Ishikawa (cell line): ENCODE measurements at regions not wholly inside any gene's neighbourhood (a gene's known extent, or its start where the extent isn't known, plus 50 kb on each side); places are given as distances from the start of the nearest gene placed in this dataset.

Experiments used
- CEBPB ChIP-seq: IDR thresholded peaks from 2 replicates; pipeline ENCODE4 v1.6.1; 2012
- CREB1 ChIP-seq: IDR thresholded peaks from 2 replicates; pipeline ENCODE4 v1.6.1; 2012; ENCODE audit warnings: low read depth
- EGR1 ChIP-seq: IDR thresholded peaks from 2 replicates; pipeline ENCODE4 v1.6.1; 2012
- EP300 ChIP-seq: IDR thresholded peaks from 2 replicates; pipeline ENCODE4 v1.6.1; 2012; ENCODE audit warnings: borderline replicate concordance
- FOXM1 ChIP-seq: IDR thresholded peaks from 2 replicates; pipeline ENCODE4 v1.6.1; 2012; ENCODE audit warnings: low read depth, borderline replicate concordance
- NFIC ChIP-seq: IDR thresholded peaks from 2 replicates; pipeline ENCODE4 v1.6.1; 2012
- RAD21 ChIP-seq: IDR thresholded peaks from 2 replicates; pipeline ENCODE4 v1.6.1; 2012; ENCODE audit warnings: low read depth
- TAF1 ChIP-seq: IDR thresholded peaks from 2 replicates; pipeline ENCODE4 v1.6.1; 2012; ENCODE audit warnings: low read depth, mild to moderate bottlenecking
- TCF12 ChIP-seq: IDR thresholded peaks from 2 replicates; pipeline ENCODE4 v1.6.1; 2012; ENCODE audit warnings: low read depth
- TEAD4 ChIP-seq: IDR thresholded peaks from 2 replicates; pipeline ENCODE4 v1.6.1; 2012
- YY1 ChIP-seq: IDR thresholded peaks from 2 replicates; pipeline ENCODE4 v1.6.1; 2012; ENCODE audit warnings: low read depth
- ZBTB7A ChIP-seq: IDR thresholded peaks from 2 replicates; pipeline ENCODE4 v1.6.1; 2012; ENCODE audit warnings: low read depth
- TF ChIP-seq, protein P1 (sequence below): IDR thresholded peaks from 2 replicates; pipeline ENCODE4 v1.6.1; 2012; ENCODE audit warnings: low read depth, mild to moderate bottlenecking
- TF ChIP-seq, protein P2 (sequence below): IDR thresholded peaks from 2 replicates; pipeline ENCODE4 v1.6.1; 2012
- TF ChIP-seq, protein P3 (sequence below): IDR thresholded peaks from 2 replicates; pipeline ENCODE4 v1.6.1; 2012

DNA sequence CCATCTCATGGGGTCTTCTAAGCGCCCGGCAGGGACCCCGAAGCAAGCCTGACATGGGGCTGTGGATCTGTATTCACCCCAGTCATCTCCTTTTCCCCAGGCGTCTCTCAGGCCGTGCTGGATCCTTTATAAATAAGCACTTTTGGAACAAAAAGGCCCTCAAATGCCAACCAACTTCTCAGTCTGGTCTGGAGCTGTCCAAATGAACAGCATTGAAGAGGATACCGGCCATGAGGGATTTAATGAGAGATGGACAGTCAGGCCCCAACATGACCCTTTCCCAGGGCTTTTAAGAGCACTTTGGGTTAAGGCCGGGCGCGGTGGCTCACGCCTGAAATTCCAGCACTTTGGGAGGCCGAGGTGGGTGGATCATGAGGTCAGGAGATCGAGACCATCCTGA is 89.2 kb upstream of the SPATA12 start:
- TF ChIP-seq TCF12 (no peak), TEAD4 (no peak), CEBPB (no peak)
- TF ChIP-seq, protein P1, sequence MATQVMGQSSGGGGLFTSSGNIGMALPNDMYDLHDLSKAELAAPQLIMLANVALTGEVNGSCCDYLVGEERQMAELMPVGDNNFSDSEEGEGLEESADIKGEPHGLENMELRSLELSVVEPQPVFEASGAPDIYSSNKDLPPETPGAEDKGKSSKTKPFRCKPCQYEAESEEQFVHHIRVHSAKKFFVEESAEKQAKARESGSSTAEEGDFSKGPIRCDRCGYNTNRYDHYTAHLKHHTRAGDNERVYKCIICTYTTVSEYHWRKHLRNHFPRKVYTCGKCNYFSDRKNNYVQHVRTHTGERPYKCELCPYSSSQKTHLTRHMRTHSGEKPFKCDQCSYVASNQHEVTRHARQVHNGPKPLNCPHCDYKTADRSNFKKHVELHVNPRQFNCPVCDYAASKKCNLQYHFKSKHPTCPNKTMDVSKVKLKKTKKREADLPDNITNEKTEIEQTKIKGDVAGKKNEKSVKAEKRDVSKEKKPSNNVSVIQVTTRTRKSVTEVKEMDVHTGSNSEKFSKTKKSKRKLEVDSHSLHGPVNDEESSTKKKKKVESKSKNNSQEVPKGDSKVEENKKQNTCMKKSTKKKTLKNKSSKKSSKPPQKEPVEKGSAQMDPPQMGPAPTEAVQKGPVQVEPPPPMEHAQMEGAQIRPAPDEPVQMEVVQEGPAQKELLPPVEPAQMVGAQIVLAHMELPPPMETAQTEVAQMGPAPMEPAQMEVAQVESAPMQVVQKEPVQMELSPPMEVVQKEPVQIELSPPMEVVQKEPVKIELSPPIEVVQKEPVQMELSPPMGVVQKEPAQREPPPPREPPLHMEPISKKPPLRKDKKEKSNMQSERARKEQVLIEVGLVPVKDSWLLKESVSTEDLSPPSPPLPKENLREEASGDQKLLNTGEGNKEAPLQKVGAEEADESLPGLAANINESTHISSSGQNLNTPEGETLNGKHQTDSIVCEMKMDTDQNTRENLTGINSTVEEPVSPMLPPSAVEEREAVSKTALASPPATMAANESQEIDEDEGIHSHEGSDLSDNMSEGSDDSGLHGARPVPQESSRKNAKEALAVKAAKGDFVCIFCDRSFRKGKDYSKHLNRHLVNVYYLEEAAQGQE: peak; percentile 42; the same call in 1 of the 2 replicates
- TF ChIP-seq, protein P2, sequence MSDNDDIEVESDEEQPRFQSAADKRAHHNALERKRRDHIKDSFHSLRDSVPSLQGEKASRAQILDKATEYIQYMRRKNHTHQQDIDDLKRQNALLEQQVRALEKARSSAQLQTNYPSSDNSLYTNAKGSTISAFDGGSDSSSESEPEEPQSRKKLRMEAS: no peak

DNA sequence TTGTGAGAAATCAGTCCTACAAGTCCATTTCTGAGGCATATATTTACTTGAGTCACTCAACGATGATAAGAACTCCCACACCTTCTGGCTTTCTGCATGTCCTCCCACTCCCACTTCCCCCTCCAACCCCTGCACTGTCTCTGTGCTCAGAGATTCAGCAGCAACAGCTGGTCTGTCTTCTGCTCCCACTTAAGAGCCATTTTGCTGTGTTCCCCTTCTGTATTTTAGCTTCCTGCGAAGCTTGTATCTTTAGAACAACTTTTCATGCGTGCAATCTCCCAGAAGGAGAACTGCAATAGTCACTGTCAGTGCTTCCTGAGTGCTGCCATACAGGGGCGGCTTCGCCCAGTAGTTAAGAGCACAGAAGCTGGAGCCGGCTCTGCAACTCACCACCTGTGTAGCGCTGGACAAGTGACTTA is 90.0 kb upstream of the SPATA12 start:
- TF ChIP-seq NFIC (no peak), TAF1 (no peak)
- TF ChIP-seq, protein P2: no peak
- TF ChIP-seq, protein P3, sequence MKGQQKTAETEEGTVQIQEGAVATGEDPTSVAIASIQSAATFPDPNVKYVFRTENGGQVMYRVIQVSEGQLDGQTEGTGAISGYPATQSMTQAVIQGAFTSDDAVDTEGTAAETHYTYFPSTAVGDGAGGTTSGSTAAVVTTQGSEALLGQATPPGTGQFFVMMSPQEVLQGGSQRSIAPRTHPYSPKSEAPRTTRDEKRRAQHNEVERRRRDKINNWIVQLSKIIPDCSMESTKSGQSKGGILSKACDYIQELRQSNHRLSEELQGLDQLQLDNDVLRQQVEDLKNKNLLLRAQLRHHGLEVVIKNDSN: no peak

DNA sequence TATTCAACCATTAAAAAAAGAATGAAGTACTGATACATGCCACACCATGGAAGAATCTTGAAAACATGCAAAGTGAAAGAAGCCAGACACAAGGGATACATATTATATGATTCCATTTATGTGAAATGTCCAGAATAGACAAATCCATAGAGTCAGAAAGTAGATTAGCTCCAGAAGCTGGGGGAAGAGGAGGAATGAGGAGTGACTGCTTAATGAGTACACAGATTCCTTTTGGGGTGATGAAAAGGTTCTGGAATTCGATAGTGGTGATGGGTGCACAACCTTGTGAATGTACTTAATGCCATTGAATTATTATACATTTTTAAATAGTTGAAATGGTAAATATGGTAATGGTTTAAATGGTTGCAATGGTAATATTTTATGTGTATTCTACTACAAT is 90.6 kb upstream of the SPATA12 start:
- no peak for TF ChIP-seq ZBTB7A

DNA sequence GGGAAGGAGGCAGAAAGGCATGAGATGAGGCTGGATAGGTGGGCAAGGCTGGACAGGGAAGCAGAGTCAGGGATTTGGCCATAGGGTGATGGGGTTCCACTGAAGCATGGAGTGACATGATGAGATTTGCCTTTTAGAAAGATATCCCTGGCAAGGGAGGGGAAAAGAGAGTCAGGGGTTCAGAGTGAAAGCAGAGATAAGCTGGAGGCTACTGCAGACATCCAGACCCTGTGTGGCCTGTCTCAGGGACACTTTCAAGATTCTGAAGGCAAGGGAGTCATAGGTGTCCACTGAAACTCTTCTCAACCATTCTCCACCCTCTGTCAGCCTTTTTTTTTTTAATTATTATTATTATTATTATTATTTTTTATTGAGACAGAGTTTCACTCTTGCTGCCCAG is 94.0 kb upstream of the SPATA12 start:
- TF ChIP-seq RAD21 (no peak), CEBPB (no peak), ZBTB7A (no peak), EP300 (no peak), TCF12 (no peak), FOXM1 (no peak), TEAD4 (no peak), YY1 (no peak), NFIC (no peak), TAF1 (no peak), EGR1 (no peak), CREB1 (no peak)
- TF ChIP-seq, protein P3: no peak
- TF ChIP-seq, protein P2: no peak
- TF ChIP-seq, protein P1: no peak

DNA sequence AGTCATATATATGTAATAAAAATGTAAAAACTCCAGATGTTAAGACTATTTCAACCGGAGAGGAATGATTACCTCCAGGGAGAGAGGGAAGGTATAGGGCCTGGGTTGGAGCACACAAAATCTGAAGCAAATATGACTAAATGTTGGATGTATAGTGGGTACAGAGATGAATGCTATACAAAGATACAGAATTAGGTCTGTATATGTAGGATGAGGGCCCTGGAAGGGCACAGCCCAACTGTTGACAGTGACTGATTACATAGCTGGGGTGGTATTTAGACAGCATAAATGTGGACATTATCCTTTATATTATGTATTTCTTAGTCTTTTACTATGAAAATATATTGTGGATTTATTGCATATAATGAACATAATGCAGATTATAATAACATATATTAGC is 94.4 kb upstream of the SPATA12 start:
- TF ChIP-seq RAD21: no peak
- TF ChIP-seq EGR1: no peak
- TF ChIP-seq EP300: no peak
- TF ChIP-seq, protein P2: no peak
- TF ChIP-seq, protein P1: no peak
- TF ChIP-seq ZBTB7A: no peak
- TF ChIP-seq TAF1: no peak
- TF ChIP-seq CREB1: no peak
- TF ChIP-seq, protein P3: no peak
- no peak for TF ChIP-seq NFIC
- TF ChIP-seq FOXM1: no peak
- TF ChIP-seq TCF12: no peak
